WTC11 (cell line): ENCODE measurements at regions not wholly inside any gene's neighbourhood (a gene's known extent, or its start where the extent isn't known, plus 50 kb on each side); places are given as distances from the start of the nearest gene placed in this dataset.

ENCODE experiments used
- ATAC-seq: fragments of 200-7000 bp; cut with Tn5 transposase; 2 replicates; pipeline ENCODE4 v1.10.0; 2021; ENCODE audit warnings: mild to moderate bottlenecking, moderate library complexity
- CTCF ChIA-PET: fragments of 300-600 bp; sonication (Branson Sonifier 250); formaldehyde crosslinking; loops from one replicate; lab custom pipeline; 2021; ENCODE audit warnings: antibody characterized with exemption; lab: Charles Lee
- POLR2A ChIA-PET: fragments of 350-600 bp; sonication (Branson Sonifier 250); formaldehyde crosslinking; loops from one replicate; lab custom pipeline; 2021; ENCODE audit warnings: antibody characterized with exemption; lab: Charles Lee
- DNase-seq: peaks from one replicate; pipeline ENCODE4 v3.0.0; 2021; ENCODE audit warnings: low spot score
- H3K27ac Mint-ChIP-seq: 2 replicates; pipeline ENCODE4 v1.8.0; 2021; ENCODE audit warnings: mixed read lengths
- H3K27me3 Mint-ChIP-seq: 2 replicates; pipeline ENCODE4 v1.8.0; 2021; ENCODE audit warnings: low read depth, mild to moderate bottlenecking, moderate library complexity, mixed read lengths
- H3K36me3 Mint-ChIP-seq: 2 replicates; pipeline ENCODE4 v1.8.0; 2021; ENCODE audit warnings: mixed read lengths
- H3K4me1 Mint-ChIP-seq: 2 replicates; pipeline ENCODE4 v1.8.0; 2022; ENCODE audit warnings: mixed read lengths
- H3K4me3 Mint-ChIP-seq: 2 replicates; pipeline ENCODE4 v1.8.0; 2021; ENCODE audit warnings: mild to moderate bottlenecking, moderate library complexity, mixed read lengths
- H3K9me3 Mint-ChIP-seq: 2 replicates; pipeline ENCODE4 v1.8.0; 2021; ENCODE audit warnings: mixed read lengths
- CTCF ChIP-seq: fragments of 200-600 bp; IDR thresholded peaks from 2 replicates; pipeline ENCODE4 v1.8.0; 2022; ENCODE audit warnings: antibody characterized with exemption
- E2F5 ChIP-seq: sonication (generic); formaldehyde crosslinking; IDR thresholded peaks from 2 replicates; pipeline ENCODE4 v1.8.1; 2022; ENCODE audit warnings: mild to moderate bottlenecking, moderate library complexity, missing genetic modification reagents
- ERG ChIP-seq: fragments of 250-450 bp; sonication (Bioruptor Pico); IDR thresholded peaks from 2 replicates; pipeline ENCODE4 v1.8.0; 2021; ENCODE audit warnings: mild to moderate bottlenecking
- GRHL2 ChIP-seq: fragments of 250-450 bp; sonication (Bioruptor Pico); IDR thresholded peaks from 2 replicates; pipeline ENCODE4 v1.8.0; 2022; ENCODE audit warnings: mild to moderate bottlenecking, moderate library complexity; ENCODE audit not compliant: insufficient replicate concordance, severe bottlenecking
- IRF1 ChIP-seq: sonication (generic); formaldehyde crosslinking; IDR thresholded peaks from 2 replicates; pipeline ENCODE4 v1.8.0; 2023; ENCODE audit warnings: missing genetic modification reagents
- JUN ChIP-seq: sonication (generic); formaldehyde crosslinking; IDR thresholded peaks from 2 replicates; pipeline ENCODE4 v1.8.0; 2023; ENCODE audit warnings: mild to moderate bottlenecking, missing genetic modification reagents
- MXD4 ChIP-seq: fragments of 250-450 bp; sonication (Bioruptor Pico); IDR thresholded peaks from 2 replicates; pipeline ENCODE4 v1.8.0; 2021; ENCODE audit warnings: mild to moderate bottlenecking, moderate library complexity, borderline replicate concordance
- NFATC4 ChIP-seq: fragments of 250-450 bp; sonication (Bioruptor Pico); IDR thresholded peaks from 2 replicates; pipeline ENCODE4 v1.9.0; 2021; ENCODE audit warnings: mild to moderate bottlenecking
- OVOL2 ChIP-seq: fragments of 250-450 bp; sonication (Bioruptor Pico); IDR thresholded peaks from 2 replicates; pipeline ENCODE4 v1.9.0; 2021; ENCODE audit warnings: mild to moderate bottlenecking, borderline replicate concordance
- RELA ChIP-seq: sonication (generic); formaldehyde crosslinking; IDR thresholded peaks from 2 replicates; pipeline ENCODE4 v1.8.1; 2022; ENCODE audit warnings: missing genetic modification reagents, mild to moderate bottlenecking, borderline replicate concordance
- TCF7 ChIP-seq: sonication (generic); formaldehyde crosslinking; IDR thresholded peaks from 2 replicates; pipeline ENCODE4 v1.8.0; 2022; ENCODE audit warnings: mild to moderate bottlenecking, low read depth, missing genetic modification reagents, moderate library complexity
- TP53 ChIP-seq: sonication (generic); formaldehyde crosslinking; IDR thresholded peaks from 2 replicates; pipeline ENCODE4 v1.8.1; 2023; ENCODE audit warnings: mild to moderate bottlenecking, missing genetic modification reagents
- ZNF121 ChIP-seq: sonication (generic); formaldehyde crosslinking; IDR thresholded peaks from 2 replicates; pipeline ENCODE4 v1.8.0; 2023; ENCODE audit warnings: missing genetic modification reagents
- ZNF138 ChIP-seq: sonication (generic); formaldehyde crosslinking; conservative IDR thresholded peaks from 2 replicates; pipeline ENCODE4 v1.8.1; 2022; ENCODE audit warnings: mild to moderate bottlenecking, moderate library complexity, missing genetic modification reagents
- ZNF232 ChIP-seq: sonication (generic); formaldehyde crosslinking; IDR thresholded peaks from 2 replicates; pipeline ENCODE4 v1.8.0; 2022; ENCODE audit warnings: mild to moderate bottlenecking, missing genetic modification reagents
- ZNF416 ChIP-seq: fragments of 250-450 bp; sonication (Bioruptor Pico); IDR thresholded peaks from 2 replicates; pipeline ENCODE4 v1.9.0; 2021; ENCODE audit warnings: mild to moderate bottlenecking, inconsistent platforms
- ZSCAN18 ChIP-seq: fragments of 250-450 bp; sonication (Bioruptor Pico); IDR thresholded peaks from 2 replicates; pipeline ENCODE4 v2.1.2; 2022; ENCODE audit warnings: mild to moderate bottlenecking, moderate library complexity
- TF ChIP-seq, protein P1 (sequence below): sonication (generic); formaldehyde crosslinking; IDR thresholded peaks from 2 replicates; pipeline ENCODE4 v1.8.0; 2022; ENCODE audit warnings: mild to moderate bottlenecking, missing genetic modification reagents
- TF ChIP-seq, protein P2 (sequence below): sonication (generic); formaldehyde crosslinking; IDR thresholded peaks from 2 replicates; pipeline ENCODE4 v1.8.0; 2022; ENCODE audit warnings: mild to moderate bottlenecking, missing genetic modification reagents
- TF ChIP-seq, protein P3 (sequence below): sonication (generic); formaldehyde crosslinking; IDR thresholded peaks from 2 replicates; pipeline ENCODE4 v1.8.0; 2022; ENCODE audit warnings: mild to moderate bottlenecking, missing genetic modification reagents

GRCh38 chr2:106584304-106584954 lies 97.3 kb downstream of the CD8B2 start:
- Mint-ChIP-seq H3K27ac (no peak overlapping the region), H3K36me3 (no peaks in the 10 kb centered on the region), H3K9me3 (peaks cover 6% of the 10 kb centered on the region), H3K4me3 (peak overlapping the region; percentile 36), H3K4me1 (peaks cover 12% of the 10 kb centered on the region), H3K27me3 (peaks cover 55% of the 10 kb centered on the region)
- ATAC-seq (peak; percentile 61), DNase-seq (peak; percentile 66)
- ChIA-PET POLR2A (interaction anchor here (1.6 kb wide), 1 partner anchor 12 kb away, joined by 6 read pairs; no protein-coding TSS in a partner anchor), CTCF (interaction anchor here (1.0 to 2.4 kb wide), 7 partner anchors 11 to 41 kb away, joined by 3 to 36 read pairs (median 4); no protein-coding TSS in a partner anchor)
- 0 out of 2 replicates have a peak, but pooled peaks have one; percentile 22 for TF ChIP-seq ZNF138 (CRISPR knock-in tag)
- no peak for TF ChIP-seq NFATC4 (CRISPR knock-in tag)
- TF ChIP-seq ZNF232 (CRISPR knock-in tag) = no peak
- no peak for TF ChIP-seq JUN
- 0 out of 2 replicates have a peak, but pooled peaks have one; percentile 42 for TF ChIP-seq TP53 (CRISPR knock-in tag)
- TF ChIP-seq ZNF121 (CRISPR knock-in tag) = no peak
- TF ChIP-seq CTCF = no peak
- TF ChIP-seq ZSCAN18 (CRISPR knock-in tag) = no peak
- peak; percentile 82; the same call in 1 of the 2 replicates for TF ChIP-seq RELA (CRISPR knock-in tag)
- TF ChIP-seq IRF1 (CRISPR knock-in tag) = 0 out of 2 replicates have a peak, but pooled peaks have one; percentile 22
- TF ChIP-seq GRHL2 = no peak
- no peak for TF ChIP-seq ZNF416 (CRISPR knock-in tag)
- no peak for TF ChIP-seq MXD4 (CRISPR knock-in tag)
- TF ChIP-seq, protein P1, sequence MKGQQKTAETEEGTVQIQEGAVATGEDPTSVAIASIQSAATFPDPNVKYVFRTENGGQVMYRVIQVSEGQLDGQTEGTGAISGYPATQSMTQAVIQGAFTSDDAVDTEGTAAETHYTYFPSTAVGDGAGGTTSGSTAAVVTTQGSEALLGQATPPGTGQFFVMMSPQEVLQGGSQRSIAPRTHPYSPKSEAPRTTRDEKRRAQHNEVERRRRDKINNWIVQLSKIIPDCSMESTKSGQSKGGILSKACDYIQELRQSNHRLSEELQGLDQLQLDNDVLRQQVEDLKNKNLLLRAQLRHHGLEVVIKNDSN = no peak
- no peak for TF ChIP-seq OVOL2 (CRISPR knock-in tag)
- no peak for TF ChIP-seq TCF7 (CRISPR knock-in tag)
- TF ChIP-seq E2F5 = no peak
- TF ChIP-seq, protein P2, sequence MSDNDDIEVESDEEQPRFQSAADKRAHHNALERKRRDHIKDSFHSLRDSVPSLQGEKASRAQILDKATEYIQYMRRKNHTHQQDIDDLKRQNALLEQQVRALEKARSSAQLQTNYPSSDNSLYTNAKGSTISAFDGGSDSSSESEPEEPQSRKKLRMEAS (CRISPR knock-in tag) = peak; percentile 17; the same call in 1 of the 2 replicates
- TF ChIP-seq, protein P3, sequence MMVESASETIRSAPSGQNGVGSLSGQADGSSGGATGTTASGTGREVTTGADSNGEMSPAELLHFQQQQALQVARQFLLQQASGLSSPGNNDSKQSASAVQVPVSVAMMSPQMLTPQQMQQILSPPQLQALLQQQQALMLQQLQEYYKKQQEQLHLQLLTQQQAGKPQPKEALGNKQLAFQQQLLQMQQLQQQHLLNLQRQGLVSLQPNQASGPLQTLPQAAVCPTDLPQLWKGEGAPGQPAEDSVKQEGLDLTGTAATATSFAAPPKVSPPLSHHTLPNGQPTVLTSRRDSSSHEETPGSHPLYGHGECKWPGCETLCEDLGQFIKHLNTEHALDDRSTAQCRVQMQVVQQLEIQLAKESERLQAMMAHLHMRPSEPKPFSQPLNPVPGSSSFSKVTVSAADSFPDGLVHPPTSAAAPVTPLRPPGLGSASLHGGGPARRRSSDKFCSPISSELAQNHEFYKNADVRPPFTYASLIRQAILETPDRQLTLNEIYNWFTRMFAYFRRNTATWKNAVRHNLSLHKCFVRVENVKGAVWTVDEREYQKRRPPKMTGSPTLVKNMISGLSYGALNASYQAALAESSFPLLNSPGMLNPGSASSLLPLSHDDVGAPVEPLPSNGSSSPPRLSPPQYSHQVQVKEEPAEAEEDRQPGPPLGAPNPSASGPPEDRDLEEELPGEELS (CRISPR knock-in tag) = peak; percentile 37; the same call in 1 of the 2 replicates
- no peak for TF ChIP-seq ERG (CRISPR knock-in tag)
